Spinal cord (tissue), 9 donors: ENCODE measurements at regions not wholly inside any gene's neighbourhood (a gene's known extent, or its start where the extent isn't known, plus 50 kb on each side); places are given as distances from the start of the nearest gene placed in this dataset.

Experiments used
- DNase-seq, 6 donors: peaks; one replicate each; pipeline versions ENCODE4 v3.0.0 to v3.0.0-alpha.2; 2013 to 2015; ENCODE audit warnings: low spot score in 6 of 6, low read depth in 4 of 6
- H3K27ac ChIP-seq: one replicate; pipeline ENCODE4 v1.5.1; 2013; ENCODE audit warnings: low read depth, low read length, control low read depth
- H3K27me3 ChIP-seq: one replicate; pipeline ENCODE4 v1.6.1; 2013; ENCODE audit warnings: low read length; ENCODE audit not compliant: control insufficient read depth, insufficient read depth
- H3K36me3 ChIP-seq: one replicate; pipeline ENCODE4 v1.6.1; 2013; ENCODE audit warnings: low read length; ENCODE audit not compliant: control insufficient read depth, insufficient read depth
- H3K4me1 ChIP-seq: one replicate; pipeline ENCODE4 v1.6.1; 2013; ENCODE audit warnings: low read length; ENCODE audit not compliant: control insufficient read depth, insufficient read depth
- H3K4me3 ChIP-seq: one replicate; pipeline ENCODE4 v1.5.1; 2013; ENCODE audit warnings: low read depth, low read length, control low read depth
- H3K9me3 ChIP-seq: one replicate; pipeline ENCODE4 v1.6.1; 2013; ENCODE audit warnings: low read length; ENCODE audit not compliant: control insufficient read depth, insufficient read depth
- WGBS: methylation state at CpG from one replicate; pipeline ENCODE4 v1.1.5; 2013; ENCODE audit warnings: missing lambda C conversion rate; ENCODE audit not compliant: insufficient coverage; 5-methylcytosine and 5-hydroxymethylcytosine counted together
- donor health status: healthy.

DNA sequence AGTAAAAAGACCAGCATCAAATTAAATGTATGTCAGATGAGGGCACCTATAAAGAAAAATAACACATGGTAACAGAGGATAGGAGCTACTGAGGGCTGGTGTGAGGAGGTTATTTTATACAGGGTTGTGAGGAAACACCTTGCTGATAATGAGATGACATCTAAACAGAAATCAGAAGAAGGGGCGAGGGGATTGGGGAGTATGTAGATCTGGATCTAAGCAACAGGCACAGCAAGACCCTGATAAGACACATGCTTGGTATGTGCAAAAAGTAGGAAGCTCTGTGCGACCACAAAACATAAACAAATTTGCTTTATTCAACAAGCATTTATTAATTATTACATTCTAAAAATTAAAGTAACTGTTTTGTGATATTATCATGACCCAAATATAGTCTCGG lies 295.4 kb downstream of the ZEB2 start:
- H3K4me3 ChIP-seq = no peak overlapping the region
- WGBS = no CpG with 5 or more reads among the region's 3 CpGs
- no peak overlapping the region for H3K27ac ChIP-seq
- no peaks in the 10 kb centered on the region for H3K27me3 ChIP-seq
- H3K36me3 ChIP-seq = no peaks in the 10 kb centered on the region
- no peaks in the 10 kb centered on the region for H3K4me1 ChIP-seq
- DNase-seq = no peak
- no peaks in the 10 kb centered on the region for H3K9me3 ChIP-seq

DNA sequence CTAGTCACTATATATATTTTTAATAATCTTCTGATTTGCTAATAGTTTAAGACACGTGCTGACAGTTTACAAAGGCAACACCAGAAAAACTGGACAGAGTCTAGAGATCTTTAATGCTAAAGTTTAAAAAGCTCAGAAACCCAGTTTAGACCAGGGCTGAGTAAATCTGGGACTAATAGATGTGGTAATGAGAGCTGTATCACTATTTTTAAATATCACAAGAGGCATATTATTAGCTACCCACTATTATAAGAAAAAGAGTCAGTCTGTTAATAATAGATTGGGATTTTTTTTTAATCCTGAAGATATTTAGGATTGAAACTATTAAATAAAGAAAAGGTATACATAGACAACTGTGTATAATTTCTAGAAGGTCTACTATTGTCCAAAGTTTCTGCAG lies 299.9 kb downstream of the ZEB2 start:
- Histone ChIP-seq H3K4me1 (no peaks in the 10 kb centered on the region), H3K27ac (no peak overlapping the region), H3K27me3 (no peaks in the 10 kb centered on the region), H3K36me3 (no peaks in the 10 kb centered on the region), H3K9me3 (no peaks in the 10 kb centered on the region), H3K4me3 (no peak overlapping the region)
- WGBS = no CpG with 5 or more reads among the region's 1 CpG
- no peak for DNase-seq

- WGBS = no CpG with 5 or more reads among the region's 5 CpGs
- Histone ChIP-seq H3K27ac (no peak overlapping the region), H3K9me3 (no peaks in the 10 kb centered on the region), H3K36me3 (no peaks in the 10 kb centered on the region), H3K4me3 (no peak overlapping the region), H3K27me3 (no peaks in the 10 kb centered on the region), H3K4me1 (no peaks in the 10 kb centered on the region)
- no peak for DNase-seq
Observed at GRCh38 chr2:144217853-144218633, 301.9 kb downstream of the ZEB2 start.

GRCh38 chr2:144215701-144216675 lies 303.9 kb downstream of the ZEB2 start:
- DNase-seq = no peak
- Histone ChIP-seq H3K27ac (no peak overlapping the region), H3K4me3 (no peak overlapping the region), H3K4me1 (no peaks in the 10 kb centered on the region), H3K36me3 (no peaks in the 10 kb centered on the region), H3K27me3 (no peaks in the 10 kb centered on the region), H3K9me3 (no peaks in the 10 kb centered on the region)
- WGBS = 100% methylated on average over 1 of the region's 2 CpGs

GRCh38 chr2:144215207-144215606 lies 304.7 kb downstream of the ZEB2 start:
- no peaks in the 10 kb centered on the region for H3K36me3 ChIP-seq
- DNase-seq = no peak
- H3K27ac ChIP-seq = no peak overlapping the region
- no peaks in the 10 kb centered on the region for H3K27me3 ChIP-seq
- no peaks in the 10 kb centered on the region for H3K9me3 ChIP-seq
- H3K4me1 ChIP-seq = no peaks in the 10 kb centered on the region
- WGBS = no CpG with 5 or more reads among the region's 1 CpG
- H3K4me3 ChIP-seq = no peak overlapping the region

DNA sequence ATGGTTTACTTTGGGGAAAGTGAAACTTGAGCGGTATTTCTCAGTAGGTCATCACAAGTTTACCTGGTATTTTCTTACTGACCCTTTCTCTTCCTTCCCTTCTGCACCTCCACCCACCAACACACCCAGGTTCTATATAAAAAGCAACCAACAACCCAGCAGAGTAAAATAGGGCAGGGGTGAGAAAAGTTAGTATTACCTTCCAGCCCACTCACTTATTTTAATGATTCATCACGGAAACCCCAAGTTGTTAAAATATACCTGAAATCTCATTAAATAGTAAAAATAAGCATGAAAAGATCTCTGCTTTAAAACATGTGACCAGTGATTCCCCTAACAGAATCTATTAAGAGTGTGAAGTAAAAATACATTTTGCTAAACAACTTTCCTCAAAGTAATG lies 306.1 kb downstream of the ZEB2 start:
- Histone ChIP-seq H3K36me3 (no peaks in the 10 kb centered on the region), H3K9me3 (no peaks in the 10 kb centered on the region), H3K27me3 (no peaks in the 10 kb centered on the region), H3K27ac (no peak overlapping the region), H3K4me1 (no peaks in the 10 kb centered on the region), H3K4me3 (no peak overlapping the region)
- WGBS = no CpG with 5 or more reads among the region's 2 CpGs
- no peak for DNase-seq

DNA sequence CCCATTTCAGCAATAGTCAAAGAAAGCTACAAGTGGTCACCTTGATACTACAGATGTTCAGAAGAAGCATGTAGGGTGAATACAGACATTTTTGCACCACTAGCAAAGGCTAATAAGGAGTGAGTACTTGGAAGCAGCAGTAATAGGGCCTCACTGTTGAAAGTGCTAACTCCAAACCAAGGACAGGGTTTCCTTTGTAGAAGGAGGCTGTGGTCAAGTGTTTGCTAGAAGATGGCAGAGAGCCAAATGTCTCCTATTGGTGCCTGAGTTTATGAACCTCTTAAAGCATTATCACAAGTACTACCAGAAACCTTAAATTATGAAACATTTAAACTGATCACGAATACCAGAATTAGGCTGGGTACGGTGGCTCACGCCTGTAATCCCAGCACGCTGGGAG lies 308.1 kb downstream of the ZEB2 start:
- Histone ChIP-seq H3K36me3 (peaks cover 6% of the 10 kb centered on the region), H3K27ac (no peak overlapping the region), H3K4me3 (no peak overlapping the region), H3K4me1 (no peaks in the 10 kb centered on the region), H3K9me3 (no peaks in the 10 kb centered on the region), H3K27me3 (no peaks in the 10 kb centered on the region)
- whole genome bisulfite sequencing = 100% methylated on average over 3 of the region's 4 CpGs
- DNase-seq = no peak

GRCh38 chr2:144211065-144211464 lies 308.9 kb downstream of the ZEB2 start:
- WGBS = no CpG with 5 or more reads among the region's 4 CpGs
- no peaks in the 10 kb centered on the region for H3K9me3 ChIP-seq

DNA sequence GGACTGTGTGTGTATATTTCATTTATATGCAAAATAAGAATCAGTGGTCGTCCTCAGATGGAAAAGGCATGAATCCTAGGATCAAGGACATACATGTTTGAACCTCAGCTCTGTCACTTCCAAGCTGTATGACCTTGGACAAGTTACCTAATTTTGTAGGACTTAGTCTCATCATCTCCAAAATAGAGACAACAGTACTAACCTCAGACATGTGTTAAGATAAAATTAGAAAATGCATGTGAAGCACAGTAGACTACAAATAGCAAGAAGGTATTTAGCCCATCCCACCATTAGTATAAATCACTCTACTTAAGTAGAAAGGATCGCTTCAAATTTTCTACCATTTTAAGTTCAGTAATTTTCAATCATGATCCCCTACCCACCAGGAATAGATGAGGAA lies 309.8 kb downstream of the ZEB2 start:
- 100% methylated on average over 1 of the region's 2 CpGs for WGBS
- no peaks in the 10 kb centered on the region for H3K4me1 ChIP-seq

More at GRCh38 chr2:144211065-144211464, 308.9 kb downstream of the ZEB2 start:
- no peak for DNase-seq
- no peak overlapping the region for H3K4me3 ChIP-seq
- H3K27ac ChIP-seq = no peak overlapping the region
- H3K36me3 ChIP-seq = peaks cover 6% of the 10 kb centered on the region
- no peaks in the 10 kb centered on the region for H3K4me1 ChIP-seq
- H3K27me3 ChIP-seq = no peaks in the 10 kb centered on the region

More for the DNA sequence above, 309.8 kb downstream of the ZEB2 start:
- DNase-seq = no peak
- Histone ChIP-seq H3K27me3 (no peaks in the 10 kb centered on the region), H3K27ac (no peak overlapping the region), H3K4me3 (no peak overlapping the region), H3K36me3 (peaks cover 6% of the 10 kb centered on the region), H3K9me3 (no peaks in the 10 kb centered on the region)
